ENCODE measurements at regions not wholly inside any gene's neighbourhood (a gene's known extent, or its start where the extent isn't known, plus 50 kb on each side); places are given as distances from the start of the nearest gene placed in this dataset.

DNA sequence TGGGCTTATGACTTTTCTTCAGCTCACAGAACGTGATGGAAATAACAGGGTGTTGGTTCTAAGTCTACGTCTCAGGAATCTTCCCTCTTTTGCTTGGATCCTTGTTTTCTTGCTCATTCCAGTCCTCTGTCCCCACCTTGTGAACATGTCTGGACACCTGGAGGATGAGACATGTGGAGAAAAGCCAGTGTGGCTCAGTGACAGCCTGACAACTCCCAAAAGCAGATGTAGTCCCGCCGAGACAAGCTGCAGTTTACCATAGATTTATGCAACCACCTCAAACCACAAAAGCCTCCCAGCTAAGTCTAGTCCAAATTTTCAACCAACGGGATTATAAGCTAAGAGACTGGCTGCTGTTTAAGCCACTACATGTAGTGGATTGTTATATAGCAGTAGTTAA, 476.1 kb downstream of the SH2D4B start:
- WGBS (ENCODE audit: insufficient coverage): 20% methylated on average over 2 of the region's 5 CpGs
- no peak overlapping the region for H3K27ac ChIP-seq (ENCODE audit: low read depth in 1 of 2, low read length in 2 of 2)
- no peak for DNase-seq
- H3K9me3 ChIP-seq (replicated peaks in 1 of 2; ENCODE audit: control insufficient read depth in 1 of 2, insufficient read depth in 1 of 2, low read length in 2 of 2): no peaks in the 10 kb centered on the region
- H3K27me3 ChIP-seq (ENCODE audit: control insufficient read depth in 2 of 2, insufficient read depth in 2 of 2, low read length in 2 of 2): peaks cover 0 to 3% of the 10 kb centered on the region in 2 donors
- no peak overlapping the region for H3K4me2 ChIP-seq (replicated peaks; ENCODE audit: extremely low read depth, low read length, poor library complexity, severe bottlenecking)
- Mint-ChIP-seq H3K9me3 (no peaks in the 10 kb centered on the region), H3K4me3 (no peak overlapping the region), H3K27ac (no peak overlapping the region), H3K27me3 (ENCODE audit: low read depth in 3 of 3) (peaks cover 0 to 4% (median 0%) of the 10 kb centered on the region in 3 donors), H3K36me3 (no peaks in the 10 kb centered on the region), H3K4me1 (peaks cover under 1% of the 10 kb centered on the region)
- intact Hi-C loops (cut with micrococcal nuclease): no loop called here
- no peaks in the 10 kb centered on the region for H3K4me1 ChIP-seq (ENCODE audit: control insufficient read depth in 1 of 2, insufficient read depth in 2 of 2, low read length in 2 of 2)
- H3K9ac ChIP-seq (ENCODE audit: insufficient read depth, low read length, poor library complexity, severe bottlenecking): no peak overlapping the region
- H3K79me2 ChIP-seq (ENCODE audit: insufficient read depth, low read length): no peaks in the 10 kb centered on the region
- H3K4me3 ChIP-seq (replicated peaks in 1 of 3; ENCODE audit: low read depth in 2 of 3, low read length in 3 of 3): no peak overlapping the region
- TF ChIP-seq, protein P1, sequence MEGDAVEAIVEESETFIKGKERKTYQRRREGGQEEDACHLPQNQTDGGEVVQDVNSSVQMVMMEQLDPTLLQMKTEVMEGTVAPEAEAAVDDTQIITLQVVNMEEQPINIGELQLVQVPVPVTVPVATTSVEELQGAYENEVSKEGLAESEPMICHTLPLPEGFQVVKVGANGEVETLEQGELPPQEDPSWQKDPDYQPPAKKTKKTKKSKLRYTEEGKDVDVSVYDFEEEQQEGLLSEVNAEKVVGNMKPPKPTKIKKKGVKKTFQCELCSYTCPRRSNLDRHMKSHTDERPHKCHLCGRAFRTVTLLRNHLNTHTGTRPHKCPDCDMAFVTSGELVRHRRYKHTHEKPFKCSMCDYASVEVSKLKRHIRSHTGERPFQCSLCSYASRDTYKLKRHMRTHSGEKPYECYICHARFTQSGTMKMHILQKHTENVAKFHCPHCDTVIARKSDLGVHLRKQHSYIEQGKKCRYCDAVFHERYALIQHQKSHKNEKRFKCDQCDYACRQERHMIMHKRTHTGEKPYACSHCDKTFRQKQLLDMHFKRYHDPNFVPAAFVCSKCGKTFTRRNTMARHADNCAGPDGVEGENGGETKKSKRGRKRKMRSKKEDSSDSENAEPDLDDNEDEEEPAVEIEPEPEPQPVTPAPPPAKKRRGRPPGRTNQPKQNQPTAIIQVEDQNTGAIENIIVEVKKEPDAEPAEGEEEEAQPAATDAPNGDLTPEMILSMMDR (IDR thresholded peaks at IDR 0.05): no peak
- H3K36me3 ChIP-seq (replicated peaks in 1 of 2; ENCODE audit: control insufficient read depth in 1 of 2, insufficient read depth in 2 of 2, low read length in 2 of 2): no peaks in the 10 kb centered on the region
- no peaks in the 10 kb centered on the region for H4K20me1 ChIP-seq (ENCODE audit: insufficient read depth, low read length)
- no peak overlapping the region for H2AFZ ChIP-seq (ENCODE audit: insufficient read depth, low read depth, low read length, poor library complexity, severe bottlenecking)

GRCh38 chr10:81019029-81019890, 481.6 kb downstream of the SH2D4B start:
- Histone ChIP-seq H3K4me2 (replicated peaks; ENCODE audit: extremely low read depth, low read length, poor library complexity, severe bottlenecking) (no peak overlapping the region), H3K9me3 (replicated peaks in 1 of 2; ENCODE audit: control insufficient read depth in 1 of 2, insufficient read depth in 1 of 2, low read length in 2 of 2) (no peaks in the 10 kb centered on the region), H4K20me1 (ENCODE audit: insufficient read depth, low read length) (no peaks in the 10 kb centered on the region), H3K4me1 (ENCODE audit: control insufficient read depth in 1 of 2, insufficient read depth in 2 of 2, low read length in 2 of 2) (no peaks in the 10 kb centered on the region), H2AFZ (ENCODE audit: insufficient read depth, low read depth, low read length, poor library complexity, severe bottlenecking) (peak overlapping the region; percentile 24), H3K36me3 (replicated peaks in 1 of 2; ENCODE audit: control insufficient read depth in 1 of 2, insufficient read depth in 2 of 2, low read length in 2 of 2) (no peaks in the 10 kb centered on the region), H3K9ac (ENCODE audit: insufficient read depth, low read length, poor library complexity, severe bottlenecking) (no peak overlapping the region), H3K27me3 (ENCODE audit: control insufficient read depth in 2 of 2, insufficient read depth in 2 of 2, low read length in 2 of 2) (no peaks in the 10 kb centered on the region), H3K4me3 (replicated peaks in 1 of 3; ENCODE audit: low read depth in 2 of 3, low read length in 3 of 3) (no peak overlapping the region), H3K27ac (ENCODE audit: low read depth in 1 of 2, low read length in 2 of 2) (no peak overlapping the region), H3K79me2 (ENCODE audit: insufficient read depth, low read length) (no peaks in the 10 kb centered on the region)
- Mint-ChIP-seq H3K4me3 (no peak overlapping the region), H3K27me3 (ENCODE audit: low read depth in 3 of 3) (peaks cover 0 to 2% (median 0%) of the 10 kb centered on the region in 3 donors), H3K27ac (no peak overlapping the region), H3K36me3 (no peaks in the 10 kb centered on the region), H3K9me3 (peaks cover 0 to 4% (median 2%) of the 10 kb centered on the region in 7 donors), H3K4me1 (peaks cover 8% of the 10 kb centered on the region)
- intact Hi-C loops (cut with micrococcal nuclease): no loop called here
- DNase-seq: peak in 2 of 3 donors; percentile 2 to 15
- 46% methylated on average over 3 of the region's 8 CpGs for WGBS (ENCODE audit: insufficient coverage)
- TF ChIP-seq, protein P1 (IDR thresholded peaks at IDR 0.05): peak; percentile 67
